ENCODE measurements at regions not wholly inside any gene's neighbourhood (a gene's known extent, or its start where the extent isn't known, plus 50 kb on each side); places are given as distances from the start of the nearest gene placed in this dataset.

DNA sequence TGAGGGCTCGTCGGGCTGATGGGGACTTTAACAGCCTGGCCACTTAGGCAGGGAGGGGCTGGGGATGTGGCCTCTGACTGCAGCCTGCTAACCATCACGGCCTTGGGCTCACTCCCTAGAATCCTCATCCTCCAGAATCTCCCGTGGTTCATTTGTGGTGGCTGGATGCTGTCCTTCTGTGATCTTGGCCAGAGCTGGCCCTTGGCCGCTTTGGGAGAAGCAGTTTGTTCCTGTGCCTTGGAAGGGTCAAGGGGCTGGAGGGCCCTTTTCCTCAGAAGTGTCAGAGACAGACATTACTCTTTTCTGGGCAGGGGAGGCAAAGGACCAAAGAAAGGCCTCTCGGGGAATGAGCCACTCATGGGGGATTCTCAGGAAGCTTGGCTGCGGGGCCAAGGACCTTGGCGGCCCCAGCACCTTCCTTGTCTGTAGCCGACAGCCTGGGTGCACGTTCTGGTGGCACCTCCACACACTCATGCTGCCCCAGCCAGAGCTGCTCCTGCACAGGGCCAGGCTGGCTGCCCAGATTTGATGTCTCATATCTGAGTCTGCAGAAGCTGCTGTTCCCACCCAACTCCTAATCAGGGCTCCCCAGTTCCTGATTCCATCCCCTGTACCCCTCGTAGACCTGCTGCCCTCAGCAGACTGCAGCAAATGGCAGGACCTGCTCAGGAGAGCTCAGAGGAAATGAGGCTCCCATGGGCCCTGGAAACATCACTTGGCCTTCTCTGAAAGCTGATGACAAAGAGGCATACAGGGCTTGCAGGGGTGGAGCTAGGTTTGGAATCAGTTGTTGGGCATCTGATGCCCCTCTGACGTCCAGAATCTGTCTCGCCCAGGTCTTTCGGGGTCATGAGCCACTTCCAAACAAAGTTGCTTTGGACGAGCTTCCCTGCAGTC, 107.7 kb downstream of the CTTN start:
- no peak for TF ChIP-seq CTCF (IDR thresholded peaks at IDR 0.05; ENCODE audit: insufficient read depth, low read depth, low read length, missing control alignments)
- no peak for DNase-seq (ENCODE audit: low read depth)

DNA sequence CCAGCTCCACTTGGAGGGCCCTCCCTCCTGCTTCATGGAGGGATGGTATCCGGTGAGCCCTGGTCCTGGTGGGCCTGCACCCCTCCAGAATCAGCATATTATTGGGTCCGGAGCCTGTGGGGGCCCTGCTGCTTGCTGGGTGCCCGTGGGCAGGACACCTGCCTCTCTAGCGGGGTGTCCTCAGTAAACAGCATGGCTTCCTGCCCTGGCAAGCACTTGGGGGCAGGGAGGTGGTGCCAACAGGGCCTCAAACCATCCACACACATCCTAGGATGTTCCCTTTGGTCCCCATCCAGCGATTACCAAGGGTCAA, 108.3 kb downstream of the CTTN start:
- TF ChIP-seq CTCF (IDR thresholded peaks at IDR 0.05; ENCODE audit: insufficient read depth, low read depth, low read length, missing control alignments) = no peak
- H3K4me3 ChIP-seq (ENCODE audit: low read depth, low read length) = no peak overlapping the region

More for the DNA sequence above, 107.7 kb downstream of the CTTN start:
- H3K4me3 ChIP-seq (ENCODE audit: low read depth, low read length) = no peak overlapping the region

GRCh38 chr11:70506986-70507385, 108.7 kb downstream of the CTTN start:
- no peak for DNase-seq (ENCODE audit: low read depth)
- H3K4me3 ChIP-seq (ENCODE audit: low read depth, low read length) = no peak overlapping the region
- no peak for TF ChIP-seq CTCF (IDR thresholded peaks at IDR 0.05; ENCODE audit: insufficient read depth, low read depth, low read length, missing control alignments)

More for the DNA sequence above, 108.3 kb downstream of the CTTN start:
- DNase-seq (ENCODE audit: low read depth) = no peak

GRCh38 chr11:70507466-70508230, 109.3 kb downstream of the CTTN start:
- no peak for TF ChIP-seq CTCF (IDR thresholded peaks at IDR 0.05; ENCODE audit: insufficient read depth, low read depth, low read length, missing control alignments)
- H3K4me3 ChIP-seq (ENCODE audit: low read depth, low read length) = no peak overlapping the region
- DNase-seq (ENCODE audit: low read depth) = no peak

DNA sequence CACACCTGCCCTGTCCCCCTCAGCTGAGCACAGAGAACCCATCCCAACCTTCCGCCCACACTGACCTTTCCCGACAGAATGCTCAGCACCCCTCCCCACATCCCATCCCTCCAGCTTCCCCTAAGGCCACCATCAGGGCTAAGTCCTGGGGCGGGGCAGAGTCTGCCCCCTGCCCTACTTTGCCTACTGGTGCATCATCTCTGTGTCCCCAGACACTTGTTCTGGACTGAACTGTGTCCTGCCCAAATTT, 109.8 kb downstream of the CTTN start:
- DNase-seq (ENCODE audit: low read depth) = no peak
- no peak for TF ChIP-seq CTCF (IDR thresholded peaks at IDR 0.05; ENCODE audit: insufficient read depth, low read depth, low read length, missing control alignments)
- no peak overlapping the region for H3K4me3 ChIP-seq (ENCODE audit: low read depth, low read length)

DNA sequence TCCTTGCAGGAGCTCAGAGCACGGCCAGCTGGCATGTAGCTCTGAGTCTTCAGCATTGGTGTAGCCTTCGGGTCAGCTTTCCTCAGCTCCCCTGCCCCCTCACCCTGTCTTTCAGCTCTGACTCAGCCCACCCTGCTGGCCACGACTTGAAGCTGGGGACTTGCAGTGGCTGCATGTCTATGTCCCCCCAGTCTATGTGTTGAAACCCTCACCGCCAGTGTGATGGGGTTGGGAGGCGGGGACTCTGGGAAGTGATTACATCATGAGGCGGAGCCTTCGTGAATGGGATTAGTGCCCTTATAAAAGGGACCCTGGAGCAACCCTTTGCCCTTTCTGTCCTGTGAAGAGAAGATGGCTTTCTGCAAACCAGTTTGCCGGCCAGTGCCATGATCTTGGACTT, 111.1 kb downstream of the CTTN start:
- no peak for TF ChIP-seq CTCF (IDR thresholded peaks at IDR 0.05; ENCODE audit: insufficient read depth, low read depth, low read length, missing control alignments)

More for the DNA sequence above, 111.1 kb downstream of the CTTN start:
- DNase-seq (ENCODE audit: low read depth) = no peak
- no peak overlapping the region for H3K4me3 ChIP-seq (ENCODE audit: low read depth, low read length)

Measured in GM12865 (cell line).